ENCODE measurements at regions not wholly inside any gene's neighbourhood (a gene's known extent, or its start where the extent isn't known, plus 50 kb on each side); places are given as distances from the start of the nearest gene placed in this dataset.

GRCh38 chr2:55986001-55986400, 62.4 kb upstream of the EFEMP1 start (continued):
- no peak for TF ChIP-seq ZNF565 (CRISPR knock-in tag; conservative IDR thresholded peaks at IDR 0.05; ENCODE audit: low read depth)

DNA sequence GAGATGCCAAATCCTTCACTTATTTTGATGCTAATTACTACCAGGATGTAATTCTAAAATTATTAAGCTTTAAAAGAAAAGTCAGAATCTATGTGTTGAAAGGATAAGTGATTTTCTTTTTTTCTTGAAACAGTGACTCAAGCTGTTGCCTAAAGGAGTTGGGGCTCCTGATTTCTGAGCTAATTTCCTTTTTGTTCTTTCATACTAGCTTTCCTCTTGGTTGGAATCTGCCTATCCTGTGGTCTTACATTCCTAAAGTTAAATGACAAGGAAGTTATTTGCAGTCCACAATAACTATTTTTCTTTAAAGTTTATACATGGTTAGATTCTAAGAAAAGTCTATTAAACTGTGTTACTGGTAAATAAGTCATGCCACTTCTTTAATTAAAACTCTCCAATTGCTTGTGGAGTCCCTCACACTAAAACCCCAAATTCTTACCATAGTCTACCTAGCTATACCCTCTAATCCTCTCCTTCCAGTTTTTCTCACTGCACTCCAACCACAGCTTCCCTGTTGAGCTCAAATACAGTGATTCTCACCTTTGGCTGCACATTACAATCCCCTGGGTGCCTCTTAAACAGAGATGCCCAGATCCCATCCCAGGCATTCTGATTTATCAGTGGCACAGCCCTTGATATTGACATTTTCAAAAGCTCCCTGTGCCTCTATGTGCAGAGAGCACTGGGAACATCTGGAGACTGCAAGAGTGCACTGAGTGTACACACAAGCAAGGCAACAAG, 63.3 kb upstream of the EFEMP1 start:
- ATAC-seq, result no peak
- TF ChIP-seq, protein P1, sequence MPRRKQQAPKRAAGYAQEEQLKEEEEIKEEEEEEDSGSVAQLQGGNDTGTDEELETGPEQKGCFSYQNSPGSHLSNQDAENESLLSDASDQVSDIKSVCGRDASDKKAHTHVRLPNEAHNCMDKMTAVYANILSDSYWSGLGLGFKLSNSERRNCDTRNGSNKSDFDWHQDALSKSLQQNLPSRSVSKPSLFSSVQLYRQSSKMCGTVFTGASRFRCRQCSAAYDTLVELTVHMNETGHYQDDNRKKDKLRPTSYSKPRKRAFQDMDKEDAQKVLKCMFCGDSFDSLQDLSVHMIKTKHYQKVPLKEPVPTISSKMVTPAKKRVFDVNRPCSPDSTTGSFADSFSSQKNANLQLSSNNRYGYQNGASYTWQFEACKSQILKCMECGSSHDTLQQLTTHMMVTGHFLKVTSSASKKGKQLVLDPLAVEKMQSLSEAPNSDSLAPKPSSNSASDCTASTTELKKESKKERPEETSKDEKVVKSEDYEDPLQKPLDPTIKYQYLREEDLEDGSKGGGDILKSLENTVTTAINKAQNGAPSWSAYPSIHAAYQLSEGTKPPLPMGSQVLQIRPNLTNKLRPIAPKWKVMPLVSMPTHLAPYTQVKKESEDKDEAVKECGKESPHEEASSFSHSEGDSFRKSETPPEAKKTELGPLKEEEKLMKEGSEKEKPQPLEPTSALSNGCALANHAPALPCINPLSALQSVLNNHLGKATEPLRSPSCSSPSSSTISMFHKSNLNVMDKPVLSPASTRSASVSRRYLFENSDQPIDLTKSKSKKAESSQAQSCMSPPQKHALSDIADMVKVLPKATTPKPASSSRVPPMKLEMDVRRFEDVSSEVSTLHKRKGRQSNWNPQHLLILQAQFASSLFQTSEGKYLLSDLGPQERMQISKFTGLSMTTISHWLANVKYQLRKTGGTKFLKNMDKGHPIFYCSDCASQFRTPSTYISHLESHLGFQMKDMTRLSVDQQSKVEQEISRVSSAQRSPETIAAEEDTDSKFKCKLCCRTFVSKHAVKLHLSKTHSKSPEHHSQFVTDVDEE (CRISPR knock-in tag; IDR thresholded peaks at IDR 0.05), result no peak
- TF ChIP-seq CREB5 (CRISPR knock-in tag; IDR thresholded peaks at IDR 0.05; ENCODE audit: low read depth) (no peak), ZNF8 (CRISPR knock-in tag; IDR thresholded peaks at IDR 0.05) (no peak), GLIS3 (CRISPR knock-in tag; IDR thresholded peaks at IDR 0.05) (no peak), ZC3H10 (CRISPR knock-in tag; IDR thresholded peaks at IDR 0.05) (no peak), POU6F1 (CRISPR knock-in tag; IDR thresholded peaks at IDR 0.05; ENCODE audit: borderline replicate concordance, low read depth) (no peak), ZFP30 (CRISPR knock-in tag; IDR thresholded peaks at IDR 0.05) (no peak), ARNTL (CRISPR knock-in tag; IDR thresholded peaks at IDR 0.05; ENCODE audit: borderline replicate concordance, low read depth) (no peak), ZNF565 (CRISPR knock-in tag; conservative IDR thresholded peaks at IDR 0.05; ENCODE audit: low read depth) (no peak), TOX (CRISPR knock-in tag; IDR thresholded peaks at IDR 0.05; ENCODE audit: borderline replicate concordance) (no peak), BACH2 (CRISPR knock-in tag; IDR thresholded peaks at IDR 0.05; ENCODE audit: borderline replicate concordance) (no peak), ESRRG (CRISPR knock-in tag; IDR thresholded peaks at IDR 0.05) (no peak), CSDC2 (CRISPR knock-in tag; IDR thresholded peaks at IDR 0.05) (no peak), OSR1 (CRISPR knock-in tag; IDR thresholded peaks at IDR 0.05) (no peak), ZFP3 (CRISPR knock-in tag; IDR thresholded peaks at IDR 0.05) (no peak), ZNF70 (CRISPR knock-in tag; IDR thresholded peaks at IDR 0.05) (no peak), PPARA (CRISPR knock-in tag; IDR thresholded peaks at IDR 0.05; ENCODE audit: borderline replicate concordance) (no peak), TCF4 (CRISPR knock-in tag; IDR thresholded peaks at IDR 0.05; ENCODE audit: borderline replicate concordance) (no peak)
- TF ChIP-seq, protein P2, sequence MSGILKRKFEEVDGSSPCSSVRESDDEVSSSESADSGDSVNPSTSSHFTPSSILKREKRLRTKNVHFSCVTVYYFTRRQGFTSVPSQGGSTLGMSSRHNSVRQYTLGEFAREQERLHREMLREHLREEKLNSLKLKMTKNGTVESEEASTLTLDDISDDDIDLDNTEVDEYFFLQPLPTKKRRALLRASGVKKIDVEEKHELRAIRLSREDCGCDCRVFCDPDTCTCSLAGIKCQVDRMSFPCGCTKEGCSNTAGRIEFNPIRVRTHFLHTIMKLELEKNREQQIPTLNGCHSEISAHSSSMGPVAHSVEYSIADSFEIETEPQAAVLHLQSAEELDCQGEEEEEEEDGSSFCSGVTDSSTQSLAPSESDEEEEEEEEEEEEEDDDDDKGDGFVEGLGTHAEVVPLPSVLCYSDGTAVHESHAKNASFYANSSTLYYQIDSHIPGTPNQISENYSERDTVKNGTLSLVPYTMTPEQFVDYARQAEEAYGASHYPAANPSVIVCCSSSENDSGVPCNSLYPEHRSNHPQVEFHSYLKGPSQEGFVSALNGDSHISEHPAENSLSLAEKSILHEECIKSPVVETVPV (CRISPR knock-in tag; IDR thresholded peaks at IDR 0.05), result no peak

- TF ChIP-seq ZNF8 (CRISPR knock-in tag; IDR thresholded peaks at IDR 0.05) (no peak), SNAI2 (CRISPR knock-in tag; IDR thresholded peaks at IDR 0.05) (no peak), ZNF565 (CRISPR knock-in tag; conservative IDR thresholded peaks at IDR 0.05; ENCODE audit: low read depth) (no peak), ARNTL (CRISPR knock-in tag; IDR thresholded peaks at IDR 0.05; ENCODE audit: borderline replicate concordance, low read depth) (no peak)
- TF ChIP-seq, protein P2 (CRISPR knock-in tag; IDR thresholded peaks at IDR 0.05), result no peak
- no peak for ATAC-seq
Measured at GRCh38 chr2:55989405-55989804, 65.8 kb upstream of the EFEMP1 start.
